ENCODE measurements at regions not wholly inside any gene's neighbourhood (a gene's known extent, or its start where the extent isn't known, plus 50 kb on each side); places are given as distances from the start of the nearest gene placed in this dataset.

DNA sequence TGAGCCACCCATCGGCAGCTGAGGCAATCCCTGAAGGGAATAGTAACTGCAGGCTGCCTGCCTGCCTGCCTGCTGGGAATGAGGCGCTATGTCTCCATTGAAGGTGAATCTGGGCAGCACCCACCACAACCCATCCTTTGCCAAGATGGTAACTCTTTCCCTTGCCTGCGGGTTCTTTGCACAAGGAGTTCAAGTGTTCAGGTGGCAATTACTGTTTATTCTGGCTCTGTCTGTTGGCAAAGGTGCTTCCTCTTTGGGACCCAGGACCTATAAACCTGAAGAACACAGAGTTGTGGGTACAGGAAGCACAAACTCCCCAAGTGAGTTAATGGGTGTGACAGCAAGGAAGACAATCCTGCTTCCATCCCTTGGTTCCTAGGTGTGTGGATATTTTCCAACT lies 448.1 kb upstream of the ZNF507 start:
- TF ChIP-seq, protein P1, sequence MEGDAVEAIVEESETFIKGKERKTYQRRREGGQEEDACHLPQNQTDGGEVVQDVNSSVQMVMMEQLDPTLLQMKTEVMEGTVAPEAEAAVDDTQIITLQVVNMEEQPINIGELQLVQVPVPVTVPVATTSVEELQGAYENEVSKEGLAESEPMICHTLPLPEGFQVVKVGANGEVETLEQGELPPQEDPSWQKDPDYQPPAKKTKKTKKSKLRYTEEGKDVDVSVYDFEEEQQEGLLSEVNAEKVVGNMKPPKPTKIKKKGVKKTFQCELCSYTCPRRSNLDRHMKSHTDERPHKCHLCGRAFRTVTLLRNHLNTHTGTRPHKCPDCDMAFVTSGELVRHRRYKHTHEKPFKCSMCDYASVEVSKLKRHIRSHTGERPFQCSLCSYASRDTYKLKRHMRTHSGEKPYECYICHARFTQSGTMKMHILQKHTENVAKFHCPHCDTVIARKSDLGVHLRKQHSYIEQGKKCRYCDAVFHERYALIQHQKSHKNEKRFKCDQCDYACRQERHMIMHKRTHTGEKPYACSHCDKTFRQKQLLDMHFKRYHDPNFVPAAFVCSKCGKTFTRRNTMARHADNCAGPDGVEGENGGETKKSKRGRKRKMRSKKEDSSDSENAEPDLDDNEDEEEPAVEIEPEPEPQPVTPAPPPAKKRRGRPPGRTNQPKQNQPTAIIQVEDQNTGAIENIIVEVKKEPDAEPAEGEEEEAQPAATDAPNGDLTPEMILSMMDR (IDR thresholded peaks at IDR 0.05; ENCODE audit: low read depth, low read length), result no peak
- no peak for TF ChIP-seq EZH2phosphoT487 (IDR thresholded peaks at IDR 0.05; ENCODE audit: low read depth)

All from OCI-LY3 (cell line).